HG02973 (cell line): ENCODE measurements at regions not wholly inside any gene's neighbourhood (a gene's known extent, or its start where the extent isn't known, plus 50 kb on each side); places are given as distances from the start of the nearest gene placed in this dataset.
A peak's percentile ranks its signal among the peaks of the same experiment; 100 is the strongest.
"Not testable (repeated sequence)": the region's sequence is repeated elsewhere in the genome, so short reads cannot be mapped to it uniquely, and the experiment has no call there.

Experiments
- ATAC-seq: cut with Tn5 transposase; IDR thresholded peaks from one replicate; pipeline ENCODE4 v1.9.1; 2021; ENCODE audit warnings: moderate library complexity; ENCODE audit not compliant: unreplicated experiment

- ATAC-seq: no peak
Observed at GRCh38 chr12:124477107-124477915, 90.1 kb downstream of the NCOR2 start.

- no peak for ATAC-seq
Observed at GRCh38 chr12:124476011-124476400, 91.4 kb downstream of the NCOR2 start.

- no peak for ATAC-seq
Observed at GRCh38 chr12:124475295-124476010, 92.0 kb downstream of the NCOR2 start.

- ATAC-seq: no peak
Observed at GRCh38 chr12:124474709-124475108, 92.7 kb downstream of the NCOR2 start.

- ATAC-seq: no peak
Observed at GRCh38 chr12:124472690-124473279, 94.6 kb downstream of the NCOR2 start.

GRCh38 chr12:124471828-124472227 lies 95.6 kb downstream of the NCOR2 start:
- ATAC-seq: no peak

GRCh38 chr12:124470806-124471205 lies 96.6 kb downstream of the NCOR2 start:
- ATAC-seq: no peak

GRCh38 chr12:124470139-124470538 lies 97.3 kb downstream of the NCOR2 start:
- no peak for ATAC-seq

GRCh38 chr12:124469193-124469888 lies 98.1 kb downstream of the NCOR2 start:
- no peak for ATAC-seq

GRCh38 chr12:124467549-124467948 lies 99.9 kb downstream of the NCOR2 start:
- not testable (repeated sequence) for ATAC-seq

GRCh38 chr12:124466216-124467128 lies 100.9 kb downstream of the NCOR2 start:
- peak; percentile 92 for ATAC-seq

GRCh38 chr12:124465473-124465872 lies 101.9 kb downstream of the NCOR2 start:
- no peak for ATAC-seq

GRCh38 chr12:124464830-124465229 lies 102.6 kb downstream of the NCOR2 start:
- no peak for ATAC-seq

GRCh38 chr12:124464062-124464461 lies 103.3 kb downstream of the NCOR2 start:
- no peak for ATAC-seq

- ATAC-seq: no peak
Observed at GRCh38 chr12:124463341-124463921, 104.0 kb downstream of the NCOR2 start.

- ATAC-seq: no peak
Observed at GRCh38 chr12:124462750-124463149, 104.7 kb downstream of the NCOR2 start.

- ATAC-seq: no peak
Observed at GRCh38 chr12:124461851-124462623, 105.4 kb downstream of the NCOR2 start.

GRCh38 chr12:124461241-124461673 lies 106.2 kb downstream of the NCOR2 start:
- no peak for ATAC-seq

- no peak for ATAC-seq
Observed at GRCh38 chr12:124460771-124461170, 106.6 kb downstream of the NCOR2 start.
